Stimulated activated naive CD4-positive, alpha-beta T cell (primary cell): ENCODE measurements at regions not wholly inside any gene's neighbourhood (a gene's known extent, or its start where the extent isn't known, plus 50 kb on each side); places are given as distances from the start of the nearest gene placed in this dataset.
"Not testable (repeated sequence)": the region's sequence is repeated elsewhere in the genome, so short reads cannot be mapped to it uniquely, and the experiment has no call there.

ENCODE experiments used
- DNase-seq, 6 experiments: peaks; one replicate each; lab custom pipeline; 2025; lab: John Stamatoyannopoulos, UW

DNA sequence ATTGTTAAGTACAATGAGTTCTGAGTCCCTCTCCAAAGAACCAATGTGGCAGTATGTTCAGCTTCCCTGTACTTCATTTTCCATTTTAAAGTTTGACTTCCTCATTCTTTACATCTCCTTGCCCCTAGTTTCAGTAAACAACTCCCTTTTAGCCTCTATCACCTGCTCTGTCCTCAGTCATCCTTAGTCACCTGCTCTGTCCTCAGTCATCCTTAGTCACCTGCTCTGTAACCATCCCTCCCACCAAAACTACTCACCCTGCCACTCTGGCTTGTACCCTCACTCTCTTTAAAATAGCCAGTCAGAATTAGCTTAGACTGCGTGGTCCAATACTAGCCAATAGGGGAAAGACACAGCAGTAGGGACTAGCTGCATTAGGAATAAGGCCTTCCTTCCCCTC is 259.9 kb upstream of the TBL1XR1 start:
- not testable (repeated sequence) for DNase-seq

DNA sequence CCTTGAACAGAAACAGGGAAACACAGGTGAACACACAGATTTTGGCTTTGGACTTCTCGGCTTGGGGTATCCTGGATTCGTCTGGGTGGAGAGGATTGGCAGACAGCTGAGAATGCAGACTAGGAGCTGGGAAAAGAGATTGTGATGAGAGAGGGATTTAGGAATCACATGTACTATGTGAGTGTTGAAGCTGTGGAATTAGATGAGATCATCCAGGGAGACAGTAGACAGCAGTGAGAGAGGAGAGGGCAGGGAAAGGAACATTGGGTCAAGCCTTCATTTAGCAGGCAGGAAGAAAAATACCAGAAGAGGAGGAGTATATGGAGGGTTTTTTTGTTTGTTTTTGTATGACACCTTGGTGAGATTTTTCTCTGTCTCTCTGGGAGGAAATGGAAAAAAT is 262.1 kb upstream of the TBL1XR1 start:
- no peak for DNase-seq

DNA sequence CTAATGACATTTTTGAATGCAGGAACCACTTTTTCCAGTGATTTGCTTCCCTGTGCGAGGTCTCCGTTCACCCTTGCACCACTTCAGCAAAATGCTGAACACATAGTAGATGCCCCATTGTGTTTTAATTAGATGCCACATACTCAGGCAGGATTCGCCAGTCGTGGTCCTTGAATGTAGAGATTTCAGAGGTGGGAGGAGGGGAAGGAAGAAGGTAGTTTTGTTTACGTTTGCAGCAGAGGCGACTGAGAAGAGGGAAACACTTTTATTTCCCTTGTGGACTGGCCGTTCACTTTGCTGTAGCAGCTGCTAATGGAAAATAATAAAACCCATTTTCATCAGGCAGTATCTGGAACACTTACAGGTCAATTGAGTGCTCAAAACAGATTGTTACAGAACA is 262.8 kb upstream of the TBL1XR1 start:
- DNase-seq: no peak

DNA sequence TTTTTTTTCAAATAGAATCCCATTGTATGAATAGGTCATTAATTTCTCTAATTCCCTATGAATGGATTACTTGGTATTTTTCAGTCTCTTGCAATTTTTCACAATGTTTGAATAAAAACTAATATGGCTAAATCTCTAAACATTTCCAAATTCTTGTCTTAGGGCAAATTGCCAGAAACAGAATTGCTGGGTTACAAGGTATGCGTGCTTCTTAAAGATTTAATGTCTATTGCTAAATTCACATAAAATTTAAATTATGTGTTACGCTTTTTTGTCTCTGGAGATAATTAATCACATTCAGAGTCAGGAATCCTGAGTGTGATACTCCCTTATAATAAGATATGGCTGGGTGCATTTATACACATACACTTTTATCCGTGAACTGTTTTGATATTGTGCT is 264.5 kb upstream of the TBL1XR1 start:
- DNase-seq: no peak

DNA sequence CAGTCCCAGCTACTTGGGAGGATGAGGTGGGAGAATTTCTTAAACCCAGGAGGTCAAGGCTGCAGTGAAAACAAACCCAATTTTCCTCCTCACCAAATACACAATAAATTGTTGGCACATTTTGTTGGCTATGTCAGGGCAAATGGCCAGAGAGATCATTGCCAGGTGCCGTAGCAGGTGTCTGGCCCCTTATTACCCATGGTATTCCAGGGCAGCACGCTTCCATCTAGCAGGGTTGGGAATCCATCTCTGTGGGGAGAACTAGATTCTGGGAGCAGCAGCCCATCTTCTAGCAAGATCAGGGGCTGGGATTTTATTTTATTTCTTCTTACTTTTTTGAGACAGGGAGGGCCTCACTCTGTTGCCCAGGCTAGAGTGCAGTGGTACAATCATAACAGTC is 266.1 kb upstream of the TBL1XR1 start:
- not testable (repeated sequence) for DNase-seq

DNA sequence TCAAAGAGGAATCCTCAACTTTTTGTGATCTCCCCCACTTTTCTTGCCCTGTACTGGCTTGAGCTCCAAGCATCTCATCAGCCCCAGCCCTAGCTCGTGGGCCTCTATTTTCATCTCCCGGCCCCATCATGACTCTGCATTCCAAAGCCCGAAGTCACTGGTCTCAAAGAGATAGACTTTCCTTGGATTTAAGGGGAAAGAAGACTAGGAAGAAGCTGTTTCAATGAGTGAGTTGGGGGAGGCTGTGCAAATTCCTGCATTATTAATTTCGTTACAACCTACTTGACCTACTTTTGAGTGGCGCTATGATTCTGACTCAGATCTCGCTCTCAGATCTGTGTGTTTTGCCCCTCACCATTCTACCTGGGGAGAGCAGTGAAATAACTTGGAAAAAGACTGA is 266.6 kb upstream of the TBL1XR1 start:
- DNase-seq: no peak

DNA sequence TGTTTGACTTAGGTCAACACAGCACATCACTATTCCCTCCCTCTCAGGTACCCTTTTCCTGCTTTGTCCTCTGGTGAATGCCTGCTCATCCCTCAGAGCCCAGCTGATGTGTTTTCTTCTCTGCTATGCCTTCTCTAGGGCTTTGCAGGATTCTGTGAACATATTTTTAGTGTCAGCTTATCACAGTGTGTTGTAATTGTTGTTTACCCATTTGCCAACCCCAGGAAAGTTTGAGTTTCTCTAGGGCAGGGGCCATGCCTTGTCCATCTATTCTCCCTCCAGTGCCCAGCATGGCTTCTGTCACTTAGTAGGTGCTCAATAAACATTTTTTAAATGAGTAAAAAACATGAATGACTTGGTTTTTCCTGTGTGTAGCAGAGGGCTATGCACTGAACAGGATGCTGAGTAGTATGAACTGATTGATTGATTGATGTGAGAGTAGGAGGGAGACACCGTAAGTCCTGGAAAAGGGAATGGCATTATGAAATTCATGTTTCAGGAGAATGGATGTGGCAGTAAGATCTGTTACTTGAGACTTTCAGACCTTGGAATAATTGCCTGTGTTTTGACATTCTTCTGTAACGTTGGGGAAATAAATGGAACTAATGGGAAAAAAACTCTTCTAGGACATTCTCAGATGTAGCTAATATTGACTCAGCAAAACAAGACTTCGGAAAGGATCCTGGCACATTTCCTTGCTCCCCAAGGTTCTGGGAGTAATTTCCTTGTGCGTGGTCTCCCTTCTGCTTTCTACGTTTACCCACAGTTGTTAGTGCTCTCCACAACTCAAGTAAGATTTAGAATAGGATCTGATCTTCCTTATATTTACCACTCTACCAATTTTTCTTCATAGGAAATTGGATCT is 267.3 kb upstream of the TBL1XR1 start:
- no peak for DNase-seq

DNA sequence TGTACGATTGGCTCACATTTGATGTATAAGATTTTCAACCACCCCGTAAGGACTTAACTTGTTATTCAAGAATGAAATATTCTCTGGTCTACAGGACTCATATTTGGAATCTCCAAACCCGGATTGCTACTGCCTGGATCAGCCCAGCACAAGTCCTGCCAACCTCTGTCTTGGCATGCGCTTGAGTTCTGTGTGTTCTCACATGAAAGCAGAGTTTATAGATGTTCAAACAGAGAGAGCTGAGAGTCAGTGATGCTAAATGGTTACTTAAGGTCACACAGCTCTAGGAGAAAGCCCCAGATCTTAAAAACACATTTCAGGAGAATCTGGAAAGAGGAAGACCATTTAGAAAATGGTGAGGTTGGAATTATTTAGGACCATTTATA is 268.0 kb upstream of the TBL1XR1 start:
- DNase-seq: no peak

DNA sequence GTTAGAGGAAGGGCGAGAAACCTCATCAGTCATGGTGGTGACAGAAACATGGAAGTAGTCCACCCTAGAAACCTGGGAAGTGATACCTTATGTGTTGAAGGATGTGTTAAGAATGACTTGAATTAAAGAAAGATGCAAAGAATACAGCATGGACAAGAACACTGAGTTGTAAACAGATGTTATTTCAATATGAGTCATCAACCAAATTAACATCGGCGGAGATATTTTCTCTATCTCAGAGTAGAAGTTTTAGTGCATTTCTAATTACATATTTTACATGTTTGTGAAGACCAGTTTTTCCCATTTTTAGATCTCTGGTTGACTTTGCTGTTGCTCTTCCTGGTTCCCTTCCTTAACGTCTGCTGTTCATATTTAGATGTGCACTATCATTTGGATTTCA is 268.8 kb upstream of the TBL1XR1 start:
- DNase-seq: no peak

DNA sequence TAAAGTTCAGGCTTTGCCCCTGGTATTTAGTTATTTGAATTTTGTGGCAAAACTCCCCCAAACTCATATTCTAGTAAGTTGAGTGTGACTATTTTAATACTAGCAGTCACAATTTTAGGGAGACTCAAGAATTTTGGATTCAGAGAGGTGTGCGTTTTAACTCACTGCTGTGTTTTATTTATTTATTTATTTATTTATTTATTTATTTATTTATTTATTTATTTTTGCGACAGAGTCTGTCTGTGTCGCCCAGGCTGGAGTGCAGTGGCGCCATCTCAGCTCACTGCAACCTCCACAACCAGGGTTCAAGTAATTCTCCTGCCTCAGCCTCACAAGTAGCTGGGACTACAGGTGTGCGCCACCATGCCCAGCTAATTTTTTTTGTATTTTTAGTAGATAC is 269.3 kb upstream of the TBL1XR1 start:
- DNase-seq: not testable (repeated sequence)

DNA sequence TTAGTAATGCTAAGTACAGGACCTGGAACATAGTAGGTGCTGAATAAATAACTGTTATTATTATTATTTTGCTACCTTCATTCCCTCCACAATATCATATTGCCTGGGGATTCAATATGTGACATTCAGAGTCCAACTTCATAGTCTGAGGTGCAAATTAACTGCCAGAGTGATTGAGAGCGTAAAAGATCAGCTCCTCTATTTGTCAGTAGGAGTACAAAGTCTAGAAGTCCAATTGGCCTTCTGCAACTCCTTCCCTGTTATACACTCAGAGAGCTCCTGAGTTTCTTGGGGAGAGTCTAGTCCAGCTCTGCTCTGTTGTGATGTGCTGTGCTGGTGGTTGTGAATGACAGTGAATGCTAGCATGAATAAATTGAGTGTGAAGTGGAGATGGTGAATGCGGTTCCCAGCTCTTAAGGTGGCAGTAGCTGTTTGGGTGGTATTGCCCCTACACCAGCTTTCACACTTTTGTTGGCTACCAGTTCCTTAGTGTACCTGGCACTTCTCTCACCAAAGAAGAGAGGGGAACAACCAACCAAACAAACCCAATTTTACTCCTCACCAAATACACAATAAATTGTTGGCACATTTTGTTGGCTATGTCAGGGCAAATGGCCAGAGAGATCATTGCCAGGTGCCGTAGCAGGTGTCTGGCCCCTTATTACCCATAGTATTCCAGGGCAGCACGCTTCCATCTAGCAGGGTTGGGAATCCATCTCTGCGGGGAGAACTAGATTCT is 270.1 kb upstream of the TBL1XR1 start:
- no peak for DNase-seq

DNA sequence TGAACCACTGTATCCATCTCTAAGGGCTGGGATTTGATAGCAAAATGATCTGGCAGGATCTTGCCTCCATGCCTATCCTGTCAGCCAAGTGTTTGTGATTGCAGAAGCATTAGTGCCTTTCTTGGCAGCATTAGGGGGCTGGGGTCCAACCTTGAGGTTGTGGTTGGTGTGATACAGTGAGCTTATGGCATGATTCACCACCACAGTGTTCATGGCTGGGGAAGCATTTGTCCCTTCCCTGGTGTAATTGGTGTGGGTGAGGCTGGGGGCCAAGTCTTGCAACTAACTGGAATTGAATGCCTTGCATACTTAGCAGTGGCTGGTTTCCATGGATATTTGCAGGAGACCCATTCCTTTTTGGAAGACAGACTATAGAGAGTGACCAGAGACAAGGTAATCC is 271.0 kb upstream of the TBL1XR1 start:
- DNase-seq: no peak

DNA sequence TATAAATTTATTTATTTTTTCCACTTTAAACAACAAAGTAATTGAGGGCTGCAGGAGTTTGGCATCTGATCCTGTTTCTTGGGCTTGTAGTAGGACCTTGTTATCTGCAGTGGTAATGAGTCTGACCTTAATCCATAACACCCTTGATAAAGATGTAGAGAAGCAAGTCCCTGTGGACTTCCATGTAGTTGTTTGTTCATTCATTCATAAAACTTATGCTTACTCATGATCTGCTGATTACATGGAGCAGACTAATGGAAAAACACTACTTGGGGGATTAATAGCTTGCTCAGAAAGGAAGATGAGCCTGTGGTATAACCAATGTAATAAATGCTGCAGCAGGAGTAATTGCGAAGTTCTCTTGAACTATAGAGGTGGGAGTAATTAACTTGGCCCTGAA is 271.5 kb upstream of the TBL1XR1 start:
- no peak for DNase-seq

DNA sequence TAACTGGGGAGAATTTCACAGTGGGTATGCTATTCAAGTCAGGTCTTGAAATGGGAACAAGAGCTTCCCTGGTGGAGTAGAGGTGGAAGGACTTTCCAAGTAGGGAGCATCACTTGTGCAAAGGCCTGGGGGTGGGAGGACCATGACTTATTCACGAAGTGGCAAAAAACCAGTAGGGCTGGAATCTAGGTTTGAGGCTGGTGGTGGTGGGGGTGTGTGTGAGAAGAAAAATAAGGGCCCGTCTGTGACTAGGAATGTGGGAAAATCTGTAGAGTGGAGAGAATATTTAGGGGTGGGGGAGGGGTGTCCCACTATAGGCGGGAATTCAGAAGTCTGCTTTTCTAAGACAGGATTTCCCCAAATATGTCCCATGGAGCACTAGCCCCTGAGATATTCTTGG is 271.9 kb upstream of the TBL1XR1 start:
- no peak for DNase-seq

DNA sequence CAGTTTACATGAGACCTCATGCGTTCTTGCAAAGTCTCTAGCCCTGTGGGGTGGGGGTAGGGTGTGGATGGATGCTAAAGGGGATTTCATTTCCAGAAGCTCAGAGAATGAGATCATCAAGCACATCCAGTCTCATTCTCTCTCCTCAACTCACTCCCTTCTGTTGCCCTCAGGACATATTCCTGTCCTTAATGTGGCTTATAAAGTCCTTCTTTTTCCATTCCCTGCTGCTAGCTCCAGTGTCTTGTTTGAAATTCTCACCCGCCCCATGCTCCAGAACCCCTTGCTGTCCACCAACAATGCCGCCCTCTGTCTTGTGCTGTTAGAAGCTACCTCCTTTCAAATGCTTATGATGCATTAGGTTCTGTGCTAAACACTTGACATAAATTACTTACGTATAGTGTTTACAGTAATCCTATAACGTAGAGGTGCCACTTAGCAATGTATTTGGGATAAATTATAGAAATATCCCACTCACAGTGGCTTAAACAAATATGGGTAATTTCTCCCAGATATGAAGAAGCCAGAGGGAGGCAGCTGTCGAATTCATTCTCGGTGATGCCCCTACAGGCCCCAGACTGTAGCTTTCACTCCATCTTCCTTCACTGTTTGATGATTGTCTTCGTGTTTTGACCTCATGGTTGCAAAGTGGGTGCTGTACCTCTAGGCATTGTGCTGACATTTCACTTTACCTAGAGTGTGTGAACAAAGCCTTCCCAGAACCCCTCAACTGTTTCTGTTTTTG is 273.1 kb upstream of the TBL1XR1 start:
- DNase-seq: no peak

DNA sequence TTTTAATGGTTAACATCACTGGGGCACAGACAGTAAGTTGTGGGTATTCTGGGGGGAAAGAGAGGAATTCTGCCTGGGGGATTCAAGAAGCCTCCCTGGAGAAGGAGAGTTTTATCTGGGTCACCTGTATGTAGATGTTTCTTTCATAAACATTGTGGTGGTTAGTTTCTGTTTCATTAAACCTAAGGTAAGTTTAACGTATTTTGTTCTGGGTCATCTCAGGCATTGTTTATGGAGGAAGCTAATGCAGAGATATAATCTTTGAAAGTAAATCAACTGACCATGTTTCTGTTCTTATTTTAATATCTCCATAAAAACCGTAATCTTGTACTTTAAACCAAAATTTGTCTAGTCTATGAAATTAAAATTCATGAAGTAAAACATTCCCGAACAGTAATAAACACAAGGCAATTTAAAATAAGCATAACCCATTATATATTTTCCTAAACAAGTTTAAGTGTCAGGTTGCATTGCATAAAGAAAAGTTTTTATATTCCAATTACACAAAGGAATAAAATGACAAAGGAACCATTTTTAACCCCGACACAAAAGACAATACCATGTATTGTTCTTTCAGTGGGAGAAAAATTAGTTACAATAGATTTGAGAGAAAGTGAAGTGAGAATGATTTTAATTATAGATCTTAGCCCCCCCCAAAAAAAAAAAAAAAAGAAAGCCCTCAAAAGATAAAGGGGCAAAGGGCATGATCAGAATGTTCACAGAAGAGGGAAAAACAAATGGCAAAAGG is 274.6 kb upstream of the TBL1XR1 start:
- DNase-seq: no peak

DNA sequence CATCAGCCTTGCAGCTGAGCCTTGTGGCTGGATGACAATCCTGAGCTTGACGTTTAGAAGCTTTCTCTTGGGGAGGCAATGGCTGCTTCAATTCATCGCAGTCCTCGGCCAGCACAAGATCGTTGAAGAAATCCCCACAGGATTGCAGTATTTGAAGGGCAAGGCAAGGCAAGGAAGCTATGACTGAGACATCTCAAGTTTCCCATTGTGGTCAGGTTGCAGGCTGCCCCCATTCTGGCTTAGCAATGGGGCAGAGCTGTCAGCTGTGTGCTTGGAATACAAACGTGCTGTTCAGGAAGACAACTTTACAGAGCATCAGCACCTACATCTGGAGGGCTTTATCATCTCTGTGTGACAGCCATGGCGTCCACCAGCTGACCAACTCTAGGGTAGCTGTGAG is 275.9 kb upstream of the TBL1XR1 start:
- no peak for DNase-seq

DNA sequence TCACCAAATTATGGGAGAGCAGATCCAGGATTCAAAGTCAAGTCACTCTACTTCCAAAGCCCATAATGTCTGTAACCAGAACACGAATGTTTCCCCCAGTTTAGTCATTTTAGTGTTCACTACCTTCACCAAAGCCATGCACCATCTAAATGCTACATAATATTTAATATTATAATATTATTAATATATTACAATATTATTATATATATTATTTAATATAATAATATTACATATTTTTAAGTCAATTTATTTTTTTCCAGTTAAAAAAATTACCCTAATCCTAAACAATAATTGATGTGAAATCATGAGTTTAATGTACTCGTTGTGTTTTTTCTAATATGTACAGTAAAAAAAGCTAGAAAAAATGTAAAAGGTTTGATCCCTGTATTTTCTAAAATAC is 276.6 kb upstream of the TBL1XR1 start:
- no peak for DNase-seq

DNA sequence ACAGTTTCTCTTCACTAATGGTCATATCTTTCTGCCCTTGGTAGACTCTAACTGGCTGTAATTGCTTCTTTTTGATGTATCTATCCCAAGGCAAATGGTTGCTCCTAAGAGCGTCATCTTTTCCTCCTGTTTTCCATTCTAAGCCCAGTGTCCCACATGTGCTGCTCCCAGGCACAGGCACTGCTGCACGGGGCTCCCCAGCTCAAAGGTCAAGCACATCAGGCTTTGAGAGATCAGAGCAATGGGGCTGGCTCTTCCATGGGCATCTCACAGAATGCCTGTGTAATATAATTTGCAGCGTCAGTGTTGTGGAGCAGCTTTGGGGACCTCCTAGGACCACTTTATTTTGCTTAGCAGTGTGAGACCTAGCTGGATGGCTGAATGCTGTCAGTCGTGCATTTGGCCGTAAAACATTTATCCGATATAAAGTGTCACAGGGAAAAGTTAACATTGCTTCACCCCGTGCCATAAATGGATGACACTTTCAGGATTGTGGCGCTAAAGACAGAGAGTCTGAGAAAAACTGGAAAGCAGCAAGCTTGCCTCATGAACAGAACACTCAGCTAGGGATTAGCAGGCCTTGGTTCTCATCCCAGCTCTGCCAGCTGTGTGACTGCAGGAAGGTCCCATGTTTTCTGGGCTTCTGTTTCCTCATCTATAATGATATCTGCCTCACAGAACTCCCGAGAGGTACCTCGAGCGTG is 277.5 kb upstream of the TBL1XR1 start:
- no peak for DNase-seq

DNA sequence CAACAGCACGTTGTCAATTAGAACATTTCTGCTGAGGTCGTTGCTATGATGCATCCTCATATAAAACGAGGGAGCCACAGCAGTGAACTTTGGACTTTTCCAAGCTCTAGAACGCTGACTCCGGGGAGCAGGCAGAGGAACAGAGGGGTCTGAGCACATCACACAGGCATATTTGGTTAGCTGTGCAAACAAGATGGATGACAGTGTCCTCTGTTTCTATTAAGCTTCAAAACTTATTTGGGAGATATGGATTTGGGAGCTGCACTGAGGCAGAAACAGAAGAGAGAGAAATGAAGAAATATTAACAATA is 278.0 kb upstream of the TBL1XR1 start:
- no peak for DNase-seq

DNA sequence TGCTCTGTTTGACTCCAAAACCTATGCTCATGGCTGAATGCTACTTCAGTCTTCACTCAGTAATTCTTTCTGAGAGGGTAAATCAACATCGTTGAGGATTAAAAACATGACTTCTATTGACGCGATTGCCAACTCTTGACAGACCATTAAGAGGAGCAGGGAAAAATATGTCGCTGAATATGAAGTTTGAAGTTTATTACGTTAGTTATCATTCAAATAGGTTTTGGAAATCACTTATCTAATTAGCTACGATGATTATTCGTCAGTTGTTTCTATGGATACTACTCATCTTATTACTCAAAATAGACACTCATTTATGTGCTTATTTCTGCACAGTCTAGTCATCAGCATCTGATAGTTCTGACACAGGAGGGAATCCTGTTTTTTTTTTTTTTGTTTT is 279.2 kb upstream of the TBL1XR1 start:
- no peak for DNase-seq
